ENCODE measurements at regions not wholly inside any gene's neighbourhood (a gene's known extent, or its start where the extent isn't known, plus 50 kb on each side); places are given as distances from the start of the nearest gene placed in this dataset.

- no peaks in the 10 kb centered on the region for H3K36me3 ChIP-seq (replicated peaks in 1 of 2; ENCODE audit: control extremely low read depth in 1 of 2, control insufficient read depth in 1 of 2, extremely low read depth in 1 of 2, insufficient read depth in 2 of 2, low read length in 1 of 2)
- no peak overlapping the region for H3K4me3 ChIP-seq (ENCODE audit: control extremely low read depth in 1 of 5, extremely low read depth in 1 of 5, insufficient read depth in 1 of 5, low read depth in 2 of 5, low read length in 4 of 5)
- no peak overlapping the region for H3K4me2 ChIP-seq (replicated peaks; ENCODE audit: low read depth, low read length, poor library complexity, severe bottlenecking)
- no peak for DNase-seq
- Mint-ChIP-seq H3K9me3 (ENCODE audit: insufficient read depth) (no peaks in the 10 kb centered on the region), H3K27ac (no peak overlapping the region), H3K4me1 (no peaks in the 10 kb centered on the region), H3K4me3 (no peak overlapping the region), H3K27me3 (no peaks in the 10 kb centered on the region)
- TF ChIP-seq EZH2 (IDR thresholded peaks at IDR 0.05; ENCODE audit: borderline replicate concordance, insufficient read depth, low read depth, low read length, poor library complexity, severe bottlenecking) (no peak), CTCF (IDR thresholded peaks at IDR 0.05) (no peak)
- H3K27ac ChIP-seq (ENCODE audit: low read length in 2 of 2), result no peak overlapping the region
- H3K27me3 ChIP-seq (replicated peaks in 1 of 4; ENCODE audit: control extremely low read depth in 1 of 4, control insufficient read depth in 3 of 4, insufficient read depth in 4 of 4, low read length in 3 of 4), result no peaks in the 10 kb centered on the region
- no peak overlapping the region for H3K9ac ChIP-seq (ENCODE audit: low read length)
- no peaks in the 10 kb centered on the region for H3K4me1 ChIP-seq (ENCODE audit: control insufficient read depth in 2 of 2, insufficient read depth in 2 of 2, low read length in 2 of 2)
- no peaks in the 10 kb centered on the region for H4K20me1 ChIP-seq (ENCODE audit: control insufficient read depth, insufficient read depth, low read length, poor library complexity, severe bottlenecking)
- 85% methylated on average over 2 of the region's 2 CpGs for WGBS (ENCODE audit: insufficient coverage)
- ATAC-seq (ENCODE audit: low read depth), result no peak
- no peaks in the 10 kb centered on the region for H3K79me2 ChIP-seq (ENCODE audit: control insufficient read depth, insufficient read depth, low read length)
- no peaks in the 10 kb centered on the region for H3K9me3 ChIP-seq (ENCODE audit: control extremely low read depth in 1 of 3, control insufficient read depth in 2 of 3, insufficient read depth in 1 of 3, low read length in 2 of 3)
- ChIA-PET CTCF (no interaction called here), POLR2A (no interaction called here)
- no peak overlapping the region for H2AFZ ChIP-seq (ENCODE audit: insufficient read depth, low read depth, low read length, poor library complexity, severe bottlenecking)
- intact Hi-C loops (cut with micrococcal nuclease), result no loop called here
These were observed 280.6 kb upstream of the PRDM1 start for GRCh38 chr6:105805501-105806023.

GRCh38 chr6:105804424-105804823 is 281.7 kb upstream of the PRDM1 start:
- TF ChIP-seq EZH2 (IDR thresholded peaks at IDR 0.05; ENCODE audit: borderline replicate concordance, insufficient read depth, low read depth, low read length, poor library complexity, severe bottlenecking) (no peak), CTCF (IDR thresholded peaks at IDR 0.05) (no peak)
- Histone ChIP-seq H3K9ac (ENCODE audit: low read length) (no peak overlapping the region), H3K4me2 (replicated peaks; ENCODE audit: low read depth, low read length, poor library complexity, severe bottlenecking) (no peak overlapping the region), H3K36me3 (replicated peaks in 1 of 2; ENCODE audit: control extremely low read depth in 1 of 2, control insufficient read depth in 1 of 2, extremely low read depth in 1 of 2, insufficient read depth in 2 of 2, low read length in 1 of 2) (no peaks in the 10 kb centered on the region), H3K79me2 (ENCODE audit: control insufficient read depth, insufficient read depth, low read length) (no peaks in the 10 kb centered on the region), H2AFZ (ENCODE audit: insufficient read depth, low read depth, low read length, poor library complexity, severe bottlenecking) (no peak overlapping the region), H3K9me3 (ENCODE audit: control extremely low read depth in 1 of 3, control insufficient read depth in 2 of 3, insufficient read depth in 1 of 3, low read length in 2 of 3) (no peaks in the 10 kb centered on the region), H3K4me3 (ENCODE audit: control extremely low read depth in 1 of 5, extremely low read depth in 1 of 5, insufficient read depth in 1 of 5, low read depth in 2 of 5, low read length in 4 of 5) (no peak overlapping the region), H3K27ac (ENCODE audit: low read length in 2 of 2) (no peak overlapping the region), H4K20me1 (ENCODE audit: control insufficient read depth, insufficient read depth, low read length, poor library complexity, severe bottlenecking) (no peaks in the 10 kb centered on the region), H3K4me1 (ENCODE audit: control insufficient read depth in 2 of 2, insufficient read depth in 2 of 2, low read length in 2 of 2) (no peaks in the 10 kb centered on the region), H3K27me3 (replicated peaks in 1 of 4; ENCODE audit: control extremely low read depth in 1 of 4, control insufficient read depth in 3 of 4, insufficient read depth in 4 of 4, low read length in 3 of 4) (no peaks in the 10 kb centered on the region)
- Mint-ChIP-seq H3K27ac (no peak overlapping the region), H3K9me3 (ENCODE audit: insufficient read depth) (no peaks in the 10 kb centered on the region), H3K4me3 (no peak overlapping the region), H3K4me1 (no peaks in the 10 kb centered on the region), H3K27me3 (no peaks in the 10 kb centered on the region)
- POLR2A ChIA-PET, result no interaction called here
- CTCF ChIA-PET, result no interaction called here
- intact Hi-C loops (cut with micrococcal nuclease), result no loop called here
- ATAC-seq (ENCODE audit: low read depth) (no peak), DNase-seq (no peak)
- WGBS (ENCODE audit: insufficient coverage), result no CpG with 5 or more reads among the region's 3 CpGs
